HEK293 (cell line): ENCODE measurements at regions not wholly inside any gene's neighbourhood (a gene's known extent, or its start where the extent isn't known, plus 50 kb on each side); places are given as distances from the start of the nearest gene placed in this dataset.

ENCODE experiments used
- CTCF ChIA-PET: fragments of 350-600 bp; formaldehyde crosslinking; extraction: SDS; loops from one replicate; lab custom pipeline; 2021; ENCODE audit warnings: antibody characterized with exemption; lab: Yijun Ruan, JAX
- POLR2A ChIA-PET: fragments of 300-600 bp; formaldehyde crosslinking; extraction: SDS; loops from one replicate; lab custom pipeline; 2020; ENCODE audit warnings: antibody characterized with exemption, inconsistent platforms; lab: Yijun Ruan, JAX
- H3K27ac ChIP-seq: fragments of 200-500 bp; sonication (Bioruptor generic); 2 replicates; pipeline ENCODE4 v1.5.1; 2014; ENCODE audit warnings: low read depth, low read length, control low read depth, inconsistent platforms; ENCODE audit errors: extremely low read depth
- H3K36me3 ChIP-seq, 2 experiments: fragments of 200-500 bp in 1 of 2; sonication (Bioruptor generic) in 1 of 2; 1 replicate in 1 of 2; 2 replicates in 1 of 2; pipeline ENCODE4 v1.5.1; 2014 to 2017; ENCODE audit warnings: inconsistent platforms in 2 of 2, low read length in 2 of 2; ENCODE audit not compliant: control insufficient read depth in 2 of 2, insufficient read depth in 1 of 2
- H3K4me1 ChIP-seq: fragments of 200-500 bp; sonication (Bioruptor generic); 2 replicates; pipeline ENCODE4 v1.5.1; 2014; ENCODE audit warnings: mild to moderate bottlenecking, low read length, inconsistent platforms; ENCODE audit not compliant: control insufficient read depth, insufficient read depth
- H3K4me3 ChIP-seq: 2 replicates; pipeline ENCODE4 v1.5.1; 2011; ENCODE audit warnings: low read depth, mild to moderate bottlenecking, control low read depth, low read length, moderate library complexity
- H3K9me3 ChIP-seq: fragments of 200-500 bp; sonication (Bioruptor generic); 2 replicates; pipeline ENCODE4 v1.5.1; 2014; ENCODE audit warnings: low read depth, low read length, inconsistent platforms; ENCODE audit not compliant: control insufficient read depth, insufficient read depth
- BCL11B ChIP-seq: fragments of 450-650 bp; formaldehyde crosslinking; IDR thresholded peaks from 2 replicates; pipeline ENCODE4 v1.5.1; 2016; ENCODE audit warnings: low read depth, missing biosample characterization, missing genetic modification characterization
- GLI4 ChIP-seq: fragments of 450-650 bp; formaldehyde crosslinking; IDR thresholded peaks from 2 replicates; pipeline ENCODE4 v1.5.1; 2016; ENCODE audit warnings: missing biosample characterization, missing genetic modification characterization
- HOXA7 ChIP-seq: sonication (generic); formaldehyde crosslinking; IDR thresholded peaks from 2 replicates; pipeline ENCODE4 v1.8.1; 2022; ENCODE audit warnings: missing genetic modification reagents, borderline replicate concordance
- MYNN ChIP-seq: fragments of 450-650 bp; formaldehyde crosslinking; IDR thresholded peaks from 2 replicates; pipeline ENCODE4 v1.5.1; 2016; ENCODE audit warnings: missing biosample characterization, missing genetic modification characterization, borderline replicate concordance
- ZBTB20 ChIP-seq: fragments of 450-650 bp; formaldehyde crosslinking; IDR thresholded peaks from 2 replicates; pipeline ENCODE4 v1.5.1; 2016; ENCODE audit warnings: missing biosample characterization, missing genetic modification characterization
- ZFP37 ChIP-seq: fragments of 450-650 bp; formaldehyde crosslinking; IDR thresholded peaks from 2 replicates; pipeline ENCODE4 v1.5.1; 2016; ENCODE audit warnings: missing biosample characterization, missing genetic modification characterization
- ZIC2 ChIP-seq: fragments of 450-650 bp; formaldehyde crosslinking; IDR thresholded peaks from 2 replicates; pipeline ENCODE4 v1.5.1; 2016; ENCODE audit warnings: missing biosample characterization, missing genetic modification characterization
- ZNF146 ChIP-seq: fragments of 450-650 bp; formaldehyde crosslinking; IDR thresholded peaks from 2 replicates; pipeline ENCODE4 v1.5.1; 2016; ENCODE audit warnings: missing biosample characterization, missing genetic modification characterization
- ZNF2 ChIP-seq: fragments of 450-650 bp; formaldehyde crosslinking; IDR thresholded peaks from 2 replicates; pipeline ENCODE4 v1.5.1; 2016; ENCODE audit warnings: missing biosample characterization, missing genetic modification characterization
- ZNF211 ChIP-seq: fragments of 450-650 bp; formaldehyde crosslinking; IDR thresholded peaks from 2 replicates; pipeline ENCODE4 v1.5.1; 2016; ENCODE audit warnings: low read depth, missing biosample characterization, missing genetic modification characterization
- ZNF223 ChIP-seq: fragments of 450-650 bp; formaldehyde crosslinking; IDR thresholded peaks from 2 replicates; pipeline ENCODE4 v1.5.1; 2016; ENCODE audit warnings: missing biosample characterization, missing genetic modification characterization
- ZNF311 ChIP-seq: fragments of 450-650 bp; formaldehyde crosslinking; IDR thresholded peaks from 2 replicates; pipeline ENCODE4 v1.5.1; 2017; ENCODE audit warnings: missing biosample characterization, missing genetic modification characterization, borderline replicate concordance
- ZNF501 ChIP-seq: fragments of 450-650 bp; formaldehyde crosslinking; IDR thresholded peaks from 2 replicates; pipeline ENCODE4 v1.5.1; 2016; ENCODE audit warnings: missing biosample characterization, missing genetic modification characterization
- ZNF521 ChIP-seq: fragments of 450-650 bp; formaldehyde crosslinking; IDR thresholded peaks from 2 replicates; pipeline ENCODE4 v1.5.1; 2017; ENCODE audit warnings: missing biosample characterization, mild to moderate bottlenecking, missing genetic modification characterization
- ZNF555 ChIP-seq: fragments of 450-650 bp; formaldehyde crosslinking; conservative IDR thresholded peaks from 2 replicates; pipeline ENCODE4 v1.5.1; 2017; ENCODE audit warnings: missing biosample characterization, mild to moderate bottlenecking, missing genetic modification characterization, inconsistent platforms
- ZNF791 ChIP-seq: fragments of 450-650 bp; formaldehyde crosslinking; IDR thresholded peaks from 2 replicates; pipeline ENCODE4 v1.5.1; 2016; ENCODE audit warnings: missing biosample characterization, missing genetic modification characterization
- TF ChIP-seq, protein P1 (sequence below): fragments of 450-650 bp; formaldehyde crosslinking; IDR thresholded peaks from 2 replicates; pipeline ENCODE4 v1.5.1; 2016; ENCODE audit warnings: missing biosample characterization, missing genetic modification characterization
- TF ChIP-seq, protein P2 (sequence below): fragments of 450-650 bp; formaldehyde crosslinking; IDR thresholded peaks from 2 replicates; pipeline ENCODE4 v1.5.1; 2016; ENCODE audit warnings: missing biosample characterization, missing genetic modification characterization
- TF ChIP-seq, protein P3 (sequence below): fragments of 450-650 bp; formaldehyde crosslinking; IDR thresholded peaks from 2 replicates; pipeline ENCODE4 v1.5.1; 2016; ENCODE audit warnings: missing biosample characterization, missing genetic modification characterization

DNA sequence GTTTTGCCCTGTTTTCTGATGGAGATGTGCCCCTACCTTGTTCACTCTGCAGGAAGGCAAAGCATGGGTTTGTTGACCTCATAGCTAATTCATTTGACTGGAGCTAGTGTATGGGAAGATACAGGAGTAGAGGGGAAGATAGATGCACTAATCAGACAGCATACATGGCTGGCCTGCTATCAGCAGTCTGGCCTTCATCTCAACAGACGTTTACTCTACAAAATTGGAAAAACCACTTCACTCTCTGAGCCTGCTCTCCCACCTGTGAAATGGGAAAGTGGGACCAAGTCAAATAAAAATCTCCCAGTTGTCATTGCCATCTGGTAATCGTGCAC lies 235.2 kb upstream of the RAB4A start:
- peaks cover 3% of the 10 kb centered on the region; the same call in 1 of the 2 replicates for H3K4me1 ChIP-seq
- H3K9me3 ChIP-seq = no peaks in the 10 kb centered on the region
- no peaks in the 10 kb centered on the region for H3K36me3 ChIP-seq
- CTCF ChIA-PET = interaction anchor here (0.6 to 1.5 kb wide), 6 partner anchors 28 to 306 kb away, joined by 3 to 4 read pairs (median 3); no protein-coding TSS in a partner anchor
- H3K4me3 ChIP-seq = no peak overlapping the region
- TF ChIP-seq ZNF311 (tag by site-specific recombination) (no peak), ZNF791 (tag by site-specific recombination) (no peak), ZFP37 (tag by site-specific recombination) (no peak), ZNF521 (tag by site-specific recombination) (no peak), HOXA7 (CRISPR knock-in tag) (no peak), GLI4 (tag by site-specific recombination) (no peak), ZNF555 (tag by site-specific recombination) (no peak), ZNF211 (tag by site-specific recombination) (no peak), ZBTB20 (tag by site-specific recombination) (no peak), BCL11B (no peak), ZNF2 (tag by site-specific recombination) (no peak), ZIC2 (tag by site-specific recombination) (no peak)
- TF ChIP-seq, protein P1, sequence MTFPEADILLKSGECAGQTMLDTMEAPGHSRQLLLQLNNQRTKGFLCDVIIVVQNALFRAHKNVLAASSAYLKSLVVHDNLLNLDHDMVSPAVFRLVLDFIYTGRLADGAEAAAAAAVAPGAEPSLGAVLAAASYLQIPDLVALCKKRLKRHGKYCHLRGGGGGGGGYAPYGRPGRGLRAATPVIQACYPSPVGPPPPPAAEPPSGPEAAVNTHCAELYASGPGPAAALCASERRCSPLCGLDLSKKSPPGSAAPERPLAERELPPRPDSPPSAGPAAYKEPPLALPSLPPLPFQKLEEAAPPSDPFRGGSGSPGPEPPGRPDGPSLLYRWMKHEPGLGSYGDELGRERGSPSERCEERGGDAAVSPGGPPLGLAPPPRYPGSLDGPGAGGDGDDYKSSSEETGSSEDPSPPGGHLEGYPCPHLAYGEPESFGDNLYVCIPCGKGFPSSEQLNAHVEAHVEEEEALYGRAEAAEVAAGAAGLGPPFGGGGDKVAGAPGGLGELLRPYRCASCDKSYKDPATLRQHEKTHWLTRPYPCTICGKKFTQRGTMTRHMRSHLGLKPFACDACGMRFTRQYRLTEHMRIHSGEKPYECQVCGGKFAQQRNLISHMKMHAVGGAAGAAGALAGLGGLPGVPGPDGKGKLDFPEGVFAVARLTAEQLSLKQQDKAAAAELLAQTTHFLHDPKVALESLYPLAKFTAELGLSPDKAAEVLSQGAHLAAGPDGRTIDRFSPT (tag by site-specific recombination) = no peak
- TF ChIP-seq, protein P2, sequence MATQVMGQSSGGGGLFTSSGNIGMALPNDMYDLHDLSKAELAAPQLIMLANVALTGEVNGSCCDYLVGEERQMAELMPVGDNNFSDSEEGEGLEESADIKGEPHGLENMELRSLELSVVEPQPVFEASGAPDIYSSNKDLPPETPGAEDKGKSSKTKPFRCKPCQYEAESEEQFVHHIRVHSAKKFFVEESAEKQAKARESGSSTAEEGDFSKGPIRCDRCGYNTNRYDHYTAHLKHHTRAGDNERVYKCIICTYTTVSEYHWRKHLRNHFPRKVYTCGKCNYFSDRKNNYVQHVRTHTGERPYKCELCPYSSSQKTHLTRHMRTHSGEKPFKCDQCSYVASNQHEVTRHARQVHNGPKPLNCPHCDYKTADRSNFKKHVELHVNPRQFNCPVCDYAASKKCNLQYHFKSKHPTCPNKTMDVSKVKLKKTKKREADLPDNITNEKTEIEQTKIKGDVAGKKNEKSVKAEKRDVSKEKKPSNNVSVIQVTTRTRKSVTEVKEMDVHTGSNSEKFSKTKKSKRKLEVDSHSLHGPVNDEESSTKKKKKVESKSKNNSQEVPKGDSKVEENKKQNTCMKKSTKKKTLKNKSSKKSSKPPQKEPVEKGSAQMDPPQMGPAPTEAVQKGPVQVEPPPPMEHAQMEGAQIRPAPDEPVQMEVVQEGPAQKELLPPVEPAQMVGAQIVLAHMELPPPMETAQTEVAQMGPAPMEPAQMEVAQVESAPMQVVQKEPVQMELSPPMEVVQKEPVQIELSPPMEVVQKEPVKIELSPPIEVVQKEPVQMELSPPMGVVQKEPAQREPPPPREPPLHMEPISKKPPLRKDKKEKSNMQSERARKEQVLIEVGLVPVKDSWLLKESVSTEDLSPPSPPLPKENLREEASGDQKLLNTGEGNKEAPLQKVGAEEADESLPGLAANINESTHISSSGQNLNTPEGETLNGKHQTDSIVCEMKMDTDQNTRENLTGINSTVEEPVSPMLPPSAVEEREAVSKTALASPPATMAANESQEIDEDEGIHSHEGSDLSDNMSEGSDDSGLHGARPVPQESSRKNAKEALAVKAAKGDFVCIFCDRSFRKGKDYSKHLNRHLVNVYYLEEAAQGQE (tag by site-specific recombination) = no peak
- TF ChIP-seq, all 188 proteins: peak for 0
- POLR2A ChIA-PET = no interaction called here
- no peak overlapping the region for H3K27ac ChIP-seq

DNA sequence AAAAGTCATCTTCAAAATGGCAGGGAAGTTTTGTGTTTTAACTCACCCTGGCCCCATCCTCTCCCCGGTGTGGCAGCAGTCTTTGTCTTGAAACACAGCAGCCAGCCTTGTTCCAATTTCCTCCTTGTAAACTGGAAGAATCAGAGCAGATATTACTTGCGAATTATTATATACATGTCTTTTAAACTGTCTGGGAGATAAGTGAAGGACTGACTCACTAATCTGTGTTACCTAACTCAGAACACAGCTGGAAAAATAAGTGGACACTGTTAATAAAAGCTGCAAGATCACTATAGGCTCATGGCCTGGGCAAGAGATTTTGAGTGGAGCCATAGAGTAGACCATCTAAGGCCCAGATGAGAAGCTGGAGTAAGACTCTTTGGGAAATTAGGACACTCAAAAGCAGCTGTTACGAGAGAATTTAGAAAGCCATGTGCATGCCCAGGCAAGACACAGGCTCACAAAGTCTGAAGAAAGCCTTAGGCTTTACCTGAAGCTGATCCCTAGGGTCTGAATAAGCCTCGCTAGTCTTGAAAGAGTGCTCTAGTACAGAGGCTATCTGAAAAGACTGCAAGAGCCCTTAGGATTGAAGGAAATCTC lies 233.0 kb upstream of the RAB4A start:
- H3K9me3 ChIP-seq = no peaks in the 10 kb centered on the region
- ChIA-PET POLR2A (interaction anchor here (0.8 kb wide), 1 partner anchor 74 kb away, joined by 3 read pairs; no protein-coding TSS in a partner anchor), CTCF (interaction anchor here (0.6 kb wide), 1 partner anchor 246 kb away, joined by 4 read pairs; no protein-coding TSS in a partner anchor)
- TF ChIP-seq ZNF223 (tag by site-specific recombination) = no peak
- TF ChIP-seq ZNF311 (tag by site-specific recombination) = no peak
- H3K36me3 ChIP-seq = no peaks in the 10 kb centered on the region
- H3K4me3 ChIP-seq = no peak overlapping the region
- H3K4me1 ChIP-seq = no peaks in the 10 kb centered on the region
- no peak overlapping the region for H3K27ac ChIP-seq

DNA sequence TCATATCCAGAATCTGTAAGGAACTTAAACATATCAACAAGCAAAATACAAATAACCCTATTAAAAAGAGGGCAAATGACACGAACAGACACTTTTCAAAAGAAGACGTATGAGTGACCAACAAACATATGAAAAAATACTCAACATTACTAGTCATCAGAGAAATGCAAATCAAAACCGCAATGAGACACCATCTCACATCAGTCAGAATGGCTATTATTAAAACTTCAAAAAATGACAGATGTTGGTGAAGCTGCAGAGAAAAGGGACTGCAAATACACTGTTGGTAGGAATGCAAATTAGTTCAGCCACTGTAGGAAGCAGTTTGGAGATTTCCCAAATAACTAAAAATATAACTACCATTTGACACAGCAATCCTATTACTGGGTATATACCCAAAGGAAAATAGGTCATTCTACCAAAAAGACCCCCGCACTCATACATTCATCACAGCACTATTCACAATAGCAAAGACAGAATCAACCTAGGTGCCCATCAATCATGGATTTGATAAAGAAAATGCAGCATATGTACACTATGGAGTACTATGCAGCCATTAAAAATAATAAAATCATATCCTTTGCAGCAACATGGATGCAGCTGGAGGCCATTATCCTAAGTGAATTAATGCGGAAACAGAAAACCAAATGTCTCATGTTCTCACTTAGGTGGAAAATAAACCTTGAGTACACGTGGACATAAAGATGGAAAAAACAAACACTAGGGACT lies 230.1 kb upstream of the RAB4A start:
- Histone ChIP-seq H3K27ac (no peak overlapping the region), H3K9me3 (no peaks in the 10 kb centered on the region), H3K36me3 (no peaks in the 10 kb centered on the region), H3K4me3 (no peak overlapping the region), H3K4me1 (no peaks in the 10 kb centered on the region)
- CTCF ChIA-PET = no interaction called here
- TF ChIP-seq, protein P3, sequence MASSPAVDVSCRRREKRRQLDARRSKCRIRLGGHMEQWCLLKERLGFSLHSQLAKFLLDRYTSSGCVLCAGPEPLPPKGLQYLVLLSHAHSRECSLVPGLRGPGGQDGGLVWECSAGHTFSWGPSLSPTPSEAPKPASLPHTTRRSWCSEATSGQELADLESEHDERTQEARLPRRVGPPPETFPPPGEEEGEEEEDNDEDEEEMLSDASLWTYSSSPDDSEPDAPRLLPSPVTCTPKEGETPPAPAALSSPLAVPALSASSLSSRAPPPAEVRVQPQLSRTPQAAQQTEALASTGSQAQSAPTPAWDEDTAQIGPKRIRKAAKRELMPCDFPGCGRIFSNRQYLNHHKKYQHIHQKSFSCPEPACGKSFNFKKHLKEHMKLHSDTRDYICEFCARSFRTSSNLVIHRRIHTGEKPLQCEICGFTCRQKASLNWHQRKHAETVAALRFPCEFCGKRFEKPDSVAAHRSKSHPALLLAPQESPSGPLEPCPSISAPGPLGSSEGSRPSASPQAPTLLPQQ (tag by site-specific recombination) = no peak
- TF ChIP-seq ZNF146 = peak; percentile 88
- TF ChIP-seq MYNN = no peak
- no peak for TF ChIP-seq ZNF501
- POLR2A ChIA-PET = no interaction called here
